ENCODE measurements at regions not wholly inside any gene's neighbourhood (a gene's known extent, or its start where the extent isn't known, plus 50 kb on each side); places are given as distances from the start of the nearest gene placed in this dataset.

- no peak for DNase-seq
These were observed 84.3 kb upstream of the ABI3BP start for GRCh38 chr3:101077361-101078011.

GRCh38 chr3:101074518-101074917 lies 81.3 kb upstream of the ABI3BP start:
- no peak for DNase-seq

- no peak for DNase-seq
These were observed 79.1 kb upstream of the ABI3BP start for GRCh38 chr3:101072300-101072699.

GRCh38 chr3:101070799-101071121 lies 77.5 kb upstream of the ABI3BP start:
- DNase-seq, result no peak

- peak; percentile 19 to 64 for DNase-seq
These were observed 76.9 kb upstream of the ABI3BP start for GRCh38 chr3:101069901-101070798.

GRCh38 chr3:101068876-101069606 lies 75.8 kb upstream of the ABI3BP start:
- DNase-seq, result no peak

GRCh38 chr3:101066711-101067129 lies 73.5 kb upstream of the ABI3BP start:
- DNase-seq, result no peak

GRCh38 chr3:101065962-101066361 lies 72.7 kb upstream of the ABI3BP start:
- no peak for DNase-seq

- no peak for DNase-seq
These were observed 70.2 kb upstream of the ABI3BP start for GRCh38 chr3:101063401-101063800.

- DNase-seq, result no peak
These were observed 68.1 kb upstream of the ABI3BP start for GRCh38 chr3:101061312-101061711.

GRCh38 chr3:101050866-101051265 lies 57.6 kb upstream of the ABI3BP start:
- DNase-seq, result no peak

- DNase-seq, result no peak
These were observed 56.8 kb upstream of the ABI3BP start for GRCh38 chr3:101050046-101050445.

GRCh38 chr3:101049532-101049931 lies 56.3 kb upstream of the ABI3BP start:
- DNase-seq, result no peak

GRCh38 chr3:101043687-101044078 lies 50.5 kb upstream of the ABI3BP start:
- no peak for DNase-seq

GRCh38 chr3:101042996-101043686 lies 49.9 kb upstream of the ABI3BP start:
- no peak for DNase-seq
